CD4-positive, alpha-beta T cell treated with Interleukin-4 for 1 hour (primary cell): ENCODE measurements at regions not wholly inside any gene's neighbourhood (a gene's known extent, or its start where the extent isn't known, plus 50 kb on each side); places are given as distances from the start of the nearest gene placed in this dataset.
"Not testable (repeated sequence)": the region's sequence is repeated elsewhere in the genome, so short reads cannot be mapped to it uniquely, and the experiment has no call there.

Experiments used
- DNase-seq, 2 donors: peaks; one replicate each; pipeline ENCODE4 v3.0.0-alpha.2; 2020 to 2022

DNA sequence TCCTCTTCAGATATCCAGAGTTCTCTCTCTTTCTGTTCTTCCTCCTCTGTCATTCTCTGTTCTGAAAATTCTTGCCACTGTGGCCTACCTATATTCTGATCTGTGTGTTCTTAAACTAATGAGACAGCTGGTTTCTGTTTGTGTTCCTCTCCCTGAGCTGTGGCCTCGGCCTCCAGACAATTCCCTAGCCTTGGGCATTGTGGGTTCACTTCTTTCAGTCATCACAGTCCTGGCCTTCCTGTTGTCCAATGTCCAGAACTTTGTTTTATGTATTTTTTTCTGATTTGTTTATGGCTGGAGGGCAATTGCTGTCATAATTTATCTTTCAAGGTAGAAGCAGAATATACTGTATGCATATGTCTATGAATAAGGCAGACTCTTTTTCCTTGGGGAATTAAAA is 173.2 kb upstream of the MTPN start:
- DNase-seq = no peak

DNA sequence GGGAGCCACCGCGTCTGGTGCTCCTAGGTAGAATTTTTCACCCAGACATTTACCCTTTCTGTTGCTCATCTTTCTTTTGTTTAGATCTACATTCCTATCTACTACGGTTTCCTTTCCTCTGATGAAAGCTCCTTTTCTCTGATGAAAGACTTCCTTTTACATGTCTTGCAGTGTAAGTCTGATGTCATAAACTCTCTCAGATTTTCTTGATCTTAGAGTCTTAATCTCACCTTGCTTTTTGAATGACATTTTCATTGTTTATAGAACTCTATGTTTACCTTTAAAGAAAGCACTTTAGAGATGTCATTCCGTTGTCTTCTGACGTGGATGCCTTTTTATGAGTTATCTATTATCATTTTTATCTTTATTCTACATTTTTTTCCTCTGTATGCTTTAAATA is 171.8 kb upstream of the MTPN start:
- no peak for DNase-seq

DNA sequence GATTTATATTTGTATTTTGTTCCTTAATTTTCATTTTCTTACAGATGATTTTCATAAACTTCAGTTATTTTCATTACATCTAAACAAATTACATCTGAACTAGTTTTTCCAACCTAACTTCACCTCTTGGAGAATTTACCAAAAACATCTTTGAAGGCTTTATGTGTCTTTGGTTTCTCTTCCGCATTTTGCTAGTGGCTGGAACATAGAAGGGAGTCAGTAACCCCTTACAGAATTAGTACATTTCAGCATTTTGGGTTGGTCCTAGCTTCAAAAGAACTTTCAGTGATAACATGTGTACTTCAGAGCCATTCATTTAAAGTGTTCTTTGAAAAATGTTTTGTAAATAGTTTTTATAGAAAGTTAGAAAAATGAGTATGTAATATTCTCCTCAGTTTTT is 169.8 kb upstream of the MTPN start:
- DNase-seq = no peak

DNA sequence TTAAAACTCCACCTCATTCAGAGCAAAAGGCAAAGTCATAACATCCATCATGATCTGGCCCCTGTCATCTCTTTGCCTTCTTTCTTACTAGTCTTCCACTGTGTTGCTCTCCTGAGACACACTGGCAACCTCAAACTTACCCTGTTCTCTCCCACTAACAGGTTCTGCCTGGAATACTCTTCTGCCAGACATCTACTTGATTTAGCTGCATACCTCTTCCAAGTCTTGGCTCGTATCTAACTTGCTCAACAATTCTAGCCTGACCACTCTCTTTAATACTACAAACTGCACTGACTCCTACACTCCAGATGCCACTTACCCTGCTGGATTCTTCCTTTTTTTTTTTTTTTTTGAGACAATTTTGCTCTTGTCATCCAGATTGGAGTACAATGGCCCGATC is 167.0 kb upstream of the MTPN start:
- DNase-seq = no peak

DNA sequence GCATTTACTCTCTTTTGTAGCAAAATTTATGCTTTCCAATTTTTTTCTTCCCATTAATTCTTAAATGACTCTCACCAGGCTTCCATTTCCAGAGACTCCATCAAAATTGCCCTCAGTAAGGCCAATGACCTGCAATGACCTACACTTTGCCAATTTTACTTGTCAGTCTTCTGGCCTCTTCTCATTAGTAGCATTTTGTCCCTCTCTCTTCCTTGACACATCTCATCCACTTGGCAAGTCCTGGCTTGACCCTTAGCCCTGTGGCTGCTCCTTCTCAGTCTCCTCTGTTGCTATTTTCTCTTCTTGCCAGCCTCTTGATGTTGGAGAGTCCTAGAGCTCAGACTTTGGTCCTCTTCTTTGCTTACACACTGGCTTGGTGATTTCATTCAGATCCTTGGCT is 166.1 kb upstream of the MTPN start:
- no peak for DNase-seq

DNA sequence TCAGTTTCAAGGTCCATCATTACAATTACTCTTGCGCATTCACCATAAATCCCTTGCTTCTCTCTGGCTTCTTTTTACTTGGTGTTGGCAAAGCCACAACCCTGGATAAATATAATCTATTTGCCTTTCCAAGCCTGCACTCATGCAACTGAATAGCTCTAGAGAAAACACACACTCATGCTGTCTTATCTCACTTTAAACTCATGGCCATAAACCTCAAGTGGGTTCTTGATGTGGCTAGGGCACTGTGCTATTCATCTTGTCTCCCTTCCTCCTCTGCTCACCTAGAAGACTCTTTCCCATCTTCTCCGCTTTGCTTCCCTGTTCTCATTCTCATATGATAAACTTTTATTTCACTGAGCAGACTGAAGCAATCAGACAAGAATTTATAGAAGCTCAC is 165.4 kb upstream of the MTPN start:
- DNase-seq = no peak

DNA sequence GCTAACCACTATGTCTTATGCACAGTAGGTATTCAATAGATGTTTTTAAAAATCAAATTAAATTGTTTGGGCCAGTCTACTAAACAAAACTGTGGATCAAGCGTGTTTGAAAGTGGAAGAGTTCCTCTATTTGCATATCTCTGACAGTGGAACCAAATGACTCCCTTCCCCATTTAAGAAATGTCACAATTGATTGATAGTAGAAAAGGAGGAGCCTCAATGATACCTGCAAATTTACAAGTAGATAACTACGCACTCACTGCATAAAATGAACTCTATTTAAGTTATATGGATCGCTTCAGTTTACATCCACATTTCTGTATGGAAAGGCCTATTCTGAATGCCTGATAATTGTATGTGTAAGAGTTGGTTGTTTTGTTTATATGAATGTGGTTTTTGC is 163.3 kb upstream of the MTPN start:
- no peak for DNase-seq

DNA sequence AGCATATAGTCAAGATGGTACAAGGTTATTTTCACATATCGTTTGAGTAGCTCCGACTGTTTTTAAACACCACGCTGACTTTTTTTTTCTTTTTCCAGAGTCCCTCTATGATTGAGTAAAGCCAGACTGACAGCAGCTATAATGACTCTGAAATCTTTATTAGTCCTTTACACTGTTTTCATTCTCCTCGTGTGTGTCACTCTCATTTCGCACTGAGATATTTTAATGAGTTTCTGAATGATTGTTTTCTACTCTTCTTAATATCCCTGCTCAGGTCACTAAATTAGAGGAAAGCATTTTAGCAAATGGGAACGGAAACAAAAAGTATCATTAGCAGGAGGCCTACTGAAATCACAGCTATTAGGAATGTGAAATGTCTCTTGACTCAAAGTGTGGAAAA is 162.3 kb upstream of the MTPN start:
- no peak for DNase-seq

DNA sequence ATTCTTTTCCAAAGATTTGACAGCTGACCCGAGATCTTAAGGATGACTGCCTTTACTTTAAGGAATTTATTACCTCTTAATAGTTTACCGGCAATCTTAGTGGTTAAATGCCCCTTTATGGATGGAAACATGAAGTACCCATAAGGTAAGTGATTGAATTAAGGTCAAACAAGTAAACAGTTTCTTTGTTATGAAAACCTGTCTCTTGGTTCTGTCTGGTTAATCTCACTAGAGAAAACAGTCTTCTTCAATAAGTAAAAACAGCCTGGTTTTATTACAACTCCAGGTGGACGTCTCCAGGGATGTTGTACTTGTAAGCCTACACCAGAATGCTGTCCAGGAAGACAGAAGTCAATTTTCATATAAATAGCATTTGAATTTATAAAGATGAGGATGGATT is 161.8 kb upstream of the MTPN start:
- no peak for DNase-seq

DNA sequence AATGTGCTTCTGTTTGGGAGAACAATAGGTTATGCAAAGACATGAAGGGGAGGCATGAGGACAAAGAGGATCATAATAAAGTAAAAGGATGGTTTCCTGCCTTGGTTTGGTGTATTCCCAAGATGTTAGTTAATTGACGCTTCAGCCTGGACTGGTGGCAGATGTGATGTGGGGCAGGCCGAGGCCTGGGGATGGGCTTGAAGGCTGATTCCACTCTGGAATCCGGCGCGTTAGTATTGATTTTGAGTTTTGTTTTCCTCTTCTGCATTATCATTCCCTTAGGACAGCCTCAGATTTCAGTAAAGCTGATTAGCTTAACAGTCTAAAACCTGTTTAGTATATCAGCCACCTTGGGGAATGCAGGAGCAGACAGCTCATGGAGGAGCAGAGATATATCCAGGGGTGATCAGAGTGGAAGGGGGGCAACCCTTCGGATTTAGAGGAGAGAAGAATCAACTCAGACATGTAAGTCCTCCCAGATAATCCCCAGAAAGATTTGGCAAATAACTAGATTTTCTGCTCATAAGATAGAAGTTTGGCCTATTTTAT is 159.8 kb upstream of the MTPN start:
- no peak for DNase-seq

DNA sequence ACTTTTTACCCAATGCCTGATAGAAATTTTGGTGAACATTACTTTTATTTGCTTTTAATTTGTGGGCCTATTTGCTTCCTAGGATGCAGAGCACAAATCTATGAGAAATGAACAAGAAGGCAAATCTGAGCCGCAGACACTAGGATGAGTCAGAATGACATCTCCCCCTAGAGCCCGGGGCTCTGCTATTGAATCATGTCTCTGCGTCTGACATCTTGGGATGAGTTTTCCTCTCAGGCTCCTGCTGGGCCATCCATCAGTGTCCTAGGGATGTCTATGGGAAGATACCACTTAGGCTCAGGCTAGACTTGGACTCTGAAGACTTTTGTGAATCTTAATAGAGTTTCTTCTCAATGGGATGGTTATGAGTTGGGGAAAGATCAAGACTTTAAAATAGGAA is 157.3 kb upstream of the MTPN start:
- no peak for DNase-seq

DNA sequence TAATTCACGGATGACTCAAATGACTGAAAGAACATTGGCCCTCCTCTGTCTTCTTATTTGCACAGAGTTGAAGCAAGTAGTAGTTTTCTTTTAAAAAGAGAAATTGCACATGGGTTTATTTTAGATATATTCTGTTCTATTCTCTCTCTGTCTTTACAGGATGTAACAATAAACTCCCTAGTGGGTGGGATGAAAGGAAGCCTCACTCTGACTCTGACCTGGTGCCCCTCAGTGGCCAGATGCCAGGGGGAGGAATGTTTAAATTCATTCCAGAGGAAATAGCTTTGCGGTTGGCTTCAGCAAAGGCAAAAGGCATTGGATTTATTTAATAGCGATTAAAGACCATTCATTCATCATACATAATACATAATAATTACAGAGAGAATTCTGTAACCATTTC is 156.4 kb upstream of the MTPN start:
- DNase-seq = no peak

DNA sequence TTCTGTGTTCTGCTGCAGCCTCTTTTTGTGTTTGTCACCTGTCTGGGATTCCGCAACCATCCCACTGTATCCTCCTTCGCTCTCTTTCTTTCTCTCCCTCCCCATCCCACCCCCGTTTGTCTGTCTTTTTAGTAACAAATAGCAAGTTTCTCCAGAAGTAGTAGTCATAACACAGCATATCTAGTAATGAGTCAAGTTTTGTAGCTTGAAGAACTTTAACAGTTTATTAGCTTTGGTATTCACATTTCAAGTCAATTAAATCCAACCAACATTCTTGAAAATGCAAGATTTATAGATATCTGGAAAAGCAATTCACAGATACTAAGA is 154.1 kb upstream of the MTPN start:
- no peak for DNase-seq

DNA sequence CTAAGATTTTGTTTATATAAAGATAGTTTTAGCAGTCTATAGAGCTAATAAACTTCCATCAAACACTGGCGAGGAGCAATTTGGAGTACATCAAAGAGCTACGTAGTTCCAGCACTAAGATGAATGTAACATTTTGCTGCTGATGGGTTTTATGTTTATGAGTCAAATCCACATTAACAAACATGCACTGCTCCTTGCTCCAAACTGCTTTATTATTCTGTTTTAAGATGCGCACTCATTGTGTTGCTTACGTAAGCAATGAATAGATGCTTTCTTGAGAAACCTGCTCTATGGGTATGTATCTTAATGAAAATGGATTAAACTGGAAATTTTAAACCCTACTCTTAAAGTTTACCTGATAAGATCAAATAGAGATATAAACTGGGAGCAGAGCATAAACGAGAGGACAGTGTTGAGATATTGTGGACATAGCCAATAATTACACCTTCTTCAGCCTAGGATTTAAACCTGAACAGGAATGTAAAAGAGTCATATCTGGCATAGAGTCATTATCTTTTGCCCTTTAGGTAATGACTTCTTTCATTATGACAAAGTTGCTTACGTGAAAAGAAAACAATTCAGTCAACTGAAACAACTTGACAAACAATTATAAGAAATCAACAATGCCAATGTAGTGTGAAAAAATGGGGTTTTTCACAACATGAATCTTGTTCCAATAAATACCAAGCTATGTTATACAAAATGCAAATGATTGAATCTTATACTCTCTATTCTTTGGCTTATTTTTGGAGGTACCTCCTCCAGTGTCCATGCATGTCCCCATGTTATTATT is 153.5 kb upstream of the MTPN start:
- no peak for DNase-seq

DNA sequence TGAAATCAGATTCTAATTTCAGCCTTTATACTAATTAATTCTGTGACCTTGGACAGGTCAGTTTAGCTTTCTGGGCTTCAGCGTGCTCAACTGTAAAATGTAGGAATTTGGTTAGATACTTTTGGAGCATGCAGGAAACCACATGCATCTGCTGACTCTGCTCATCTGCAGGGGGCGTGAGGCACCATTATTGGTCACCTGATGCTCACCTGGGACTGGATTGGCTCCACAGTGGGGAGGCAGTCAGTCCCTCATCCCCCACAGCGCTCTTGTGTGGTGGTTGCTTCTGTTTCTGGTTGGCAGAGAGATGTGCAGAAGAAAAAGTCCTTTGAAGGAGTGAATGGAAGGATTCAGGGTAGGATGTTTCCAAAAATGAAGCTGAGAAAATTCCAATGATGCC is 150.9 kb upstream of the MTPN start:
- DNase-seq = no peak

DNA sequence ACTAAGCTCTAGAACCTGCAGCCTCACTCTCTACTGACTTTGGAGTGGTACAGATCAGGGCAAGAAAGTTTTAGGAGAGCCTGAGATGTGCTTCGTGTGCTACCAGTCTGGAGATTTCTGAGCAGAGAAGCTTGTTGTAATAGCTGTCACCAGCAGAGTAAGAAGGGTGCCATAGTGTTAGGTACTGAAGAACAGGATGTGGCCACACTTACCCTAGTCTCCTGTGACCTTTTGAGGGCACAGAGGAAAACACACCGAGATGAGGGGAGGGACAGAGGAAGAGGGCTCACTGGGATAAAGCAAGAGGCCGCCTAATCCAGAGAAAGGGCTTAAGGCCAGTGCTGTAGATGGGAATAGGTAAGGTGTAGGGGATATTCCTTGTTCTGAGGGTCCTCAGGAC is 146.2 kb upstream of the MTPN start:
- no peak for DNase-seq

DNA sequence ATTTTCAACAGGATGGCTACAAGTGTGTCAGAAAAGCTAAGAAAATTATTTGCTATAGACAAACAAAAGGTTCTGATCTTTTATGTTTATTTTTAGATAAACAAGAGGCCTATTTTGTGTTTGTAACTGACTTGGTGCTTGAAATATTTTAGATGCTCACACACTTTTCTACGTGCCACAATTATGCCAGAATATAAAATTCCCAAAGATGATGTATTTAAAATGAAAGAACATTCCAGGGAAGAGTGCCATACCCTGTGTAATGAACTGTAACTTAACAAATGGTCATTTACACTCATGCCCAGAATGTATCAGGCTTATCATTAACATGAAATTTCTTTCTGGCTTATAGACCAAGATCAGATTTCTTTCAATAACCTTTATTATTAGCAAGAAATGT is 144.9 kb upstream of the MTPN start:
- DNase-seq = no peak

DNA sequence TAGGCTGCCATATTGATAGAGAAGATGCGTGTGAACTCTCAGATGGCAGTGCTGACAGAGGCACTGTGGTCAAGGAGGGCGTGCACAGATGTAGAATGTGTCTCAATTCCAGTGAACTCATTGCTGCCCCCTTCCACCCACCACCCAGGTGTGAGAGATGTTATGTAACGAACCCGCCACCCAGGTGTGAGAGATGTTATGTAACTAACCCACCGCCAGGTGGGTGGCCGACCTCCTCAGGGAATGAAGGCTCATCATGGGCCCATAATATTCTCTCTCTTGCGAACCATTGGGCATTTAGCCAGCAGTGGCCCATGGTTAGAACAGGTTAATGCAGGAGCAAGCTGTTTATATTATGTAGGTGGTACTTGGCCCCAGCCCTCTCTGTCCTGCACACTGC is 140.4 kb upstream of the MTPN start:
- DNase-seq = no peak

DNA sequence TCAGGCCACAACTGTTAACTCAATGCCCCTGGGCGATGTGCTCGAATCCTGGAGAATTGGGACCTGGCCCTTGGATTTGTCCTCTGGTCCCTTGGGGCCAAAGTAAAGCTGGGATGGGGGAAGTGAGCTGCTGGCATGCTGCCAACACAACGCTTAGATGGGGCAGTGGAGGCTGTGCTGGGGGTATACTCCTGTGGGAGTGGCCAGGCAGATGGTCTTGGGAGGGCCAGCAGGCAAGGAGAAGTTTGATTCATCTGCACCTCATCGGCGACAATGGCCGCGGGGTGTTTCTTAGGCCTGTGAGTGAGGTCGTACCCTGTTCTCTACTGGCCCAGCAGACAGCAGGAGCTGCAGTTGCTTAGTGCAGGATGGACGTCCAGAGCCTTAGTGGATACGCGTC is 139.0 kb upstream of the MTPN start:
- DNase-seq = no peak

DNA sequence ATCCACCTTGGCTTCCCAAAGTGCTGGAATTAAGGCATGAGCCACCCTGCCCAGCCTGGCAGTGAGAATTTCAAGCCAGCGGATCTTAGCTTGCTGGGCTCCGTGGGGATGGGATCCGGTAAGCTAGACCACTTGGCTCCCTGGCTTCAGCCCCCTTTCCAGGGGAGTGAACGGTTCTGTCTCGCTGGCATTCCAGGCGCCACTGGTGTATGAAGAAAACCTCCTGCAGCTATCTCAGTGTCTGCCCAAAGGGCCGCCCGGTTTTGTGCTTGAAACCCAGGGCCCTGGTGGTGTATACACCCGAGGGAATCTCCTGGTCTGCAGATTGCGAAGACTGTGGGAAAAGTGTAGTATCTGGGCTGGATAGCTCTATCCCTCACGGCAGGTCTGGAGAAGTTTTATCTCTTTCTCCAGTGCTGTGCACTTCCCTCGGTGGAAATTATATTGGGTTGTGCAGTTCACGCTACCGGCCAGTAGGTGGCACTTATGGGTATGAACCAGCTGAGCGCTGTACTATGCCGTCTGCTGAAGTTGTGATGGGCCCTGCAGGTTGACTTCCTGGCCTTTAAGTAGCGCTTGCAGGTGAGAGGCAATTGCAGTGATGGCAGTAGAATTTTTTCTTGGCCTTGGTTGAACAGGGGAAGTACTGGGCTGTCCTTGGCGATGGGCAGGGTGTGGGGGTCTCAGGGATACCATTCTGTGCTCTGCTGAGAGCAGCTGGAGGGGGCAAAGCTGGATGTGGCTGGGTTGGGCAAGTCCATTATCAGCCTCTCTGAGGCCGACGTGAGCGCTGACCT is 138.0 kb upstream of the MTPN start:
- peak; percentile 25 to 46 for DNase-seq

DNA sequence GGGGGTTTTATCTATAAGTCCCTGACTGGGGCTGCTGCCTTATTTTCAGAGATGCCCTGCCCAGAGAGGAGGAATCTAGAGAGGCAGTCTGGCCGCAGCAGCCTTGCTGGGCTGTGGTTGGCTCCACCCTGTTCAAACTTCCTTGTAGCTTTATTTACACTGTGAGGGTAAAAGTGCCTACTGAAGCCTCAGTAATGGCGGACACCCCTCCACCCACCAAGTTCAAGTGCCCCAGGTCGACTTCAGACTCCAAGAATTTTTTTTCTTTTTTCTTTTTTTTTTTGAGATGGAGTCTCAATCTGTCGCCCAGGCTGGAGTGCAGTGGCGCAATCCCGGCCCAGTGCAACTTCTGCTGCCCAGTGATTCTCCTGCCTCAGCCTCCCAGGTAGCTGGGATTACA is 137.3 kb upstream of the MTPN start:
- not testable (repeated sequence) for DNase-seq

DNA sequence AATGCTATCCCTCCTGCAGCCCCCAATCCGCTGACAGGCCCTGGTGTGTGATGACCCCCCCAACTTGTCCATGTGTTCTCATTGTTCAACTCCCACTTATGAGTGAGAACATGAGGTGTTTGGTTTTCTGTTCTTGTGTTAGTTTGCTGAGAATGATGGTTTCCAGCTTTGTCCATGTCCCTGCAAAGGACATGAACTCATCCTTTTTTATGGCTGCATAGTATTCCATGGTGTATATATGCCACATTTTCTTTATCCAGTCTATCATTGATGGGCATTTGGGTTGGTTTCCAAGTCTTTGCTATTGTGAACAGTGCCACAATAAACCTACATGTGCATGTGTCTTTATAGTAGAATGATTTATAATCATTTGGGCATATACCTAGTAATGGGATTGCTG is 131.9 kb upstream of the MTPN start:
- not testable (repeated sequence) for DNase-seq

DNA sequence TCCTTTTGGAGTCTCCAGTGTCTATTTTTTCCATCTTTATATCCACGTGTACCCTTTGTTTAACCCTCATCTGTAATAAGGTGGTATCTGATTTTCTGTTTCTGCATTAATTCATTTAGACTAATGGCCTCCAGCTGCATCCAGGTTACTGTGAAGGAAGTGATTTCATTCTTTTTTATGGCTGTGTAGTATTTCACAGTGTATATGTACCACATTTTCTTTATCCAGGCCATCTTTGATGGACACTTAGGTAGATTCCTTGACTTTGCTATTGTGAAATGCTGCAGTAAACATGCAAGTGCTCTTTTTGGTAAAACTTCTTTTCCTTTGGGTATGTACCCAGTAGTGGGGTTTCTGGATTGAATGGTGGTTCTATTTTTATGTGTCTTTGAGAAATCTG is 128.0 kb upstream of the MTPN start:
- no peak for DNase-seq

DNA sequence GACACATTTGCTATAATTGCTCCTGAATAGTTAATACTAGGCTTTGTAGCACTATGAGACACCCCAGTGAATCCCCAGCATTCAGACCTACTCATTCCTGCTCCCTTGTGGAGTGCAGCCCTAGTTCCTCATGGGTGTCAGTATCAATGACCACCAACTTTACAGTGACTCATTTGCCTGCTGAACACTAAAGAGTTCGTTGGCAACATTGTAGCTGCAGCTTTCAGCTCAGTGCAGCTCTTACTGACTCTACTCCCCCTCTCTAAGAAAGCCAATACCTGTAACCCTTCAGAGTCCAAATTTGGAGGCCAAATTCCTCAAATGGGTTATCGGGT is 127.1 kb upstream of the MTPN start:
- DNase-seq = no peak
